CD8-positive, alpha-beta memory T cell (primary cell): ENCODE measurements at regions not wholly inside any gene's neighbourhood (a gene's known extent, or its start where the extent isn't known, plus 50 kb on each side); places are given as distances from the start of the nearest gene placed in this dataset.

ENCODE experiments used
- CTCF ChIA-PET: fragments of 350-600 bp; sonication (Branson Sonifier 250); formaldehyde crosslinking; loops from one replicate; lab custom pipeline; 2021; ENCODE audit warnings: antibody characterized with exemption; lab: Charles Lee
- POLR2A ChIA-PET: fragments of 350-600 bp; sonication (Branson Sonifier 250); formaldehyde crosslinking; loops from one replicate; lab custom pipeline; 2021; ENCODE audit warnings: antibody characterized with exemption; lab: Charles Lee
- DNase-seq, 5 donors: peaks; one replicate each; pipeline versions ENCODE4 v3.0.0 to v3.0.0-alpha.2; 2020 to 2022; ENCODE audit warnings: mixed read lengths in 1 of 5
- H3K27ac ChIP-seq: one replicate; pipeline ENCODE4 v1.7.0; 2013; ENCODE audit warnings: low read depth, mild to moderate bottlenecking, low read length, moderate library complexity
- H3K27me3 ChIP-seq: 2 replicates; pipeline ENCODE4 v1.7.0; 2013; ENCODE audit warnings: low read length, mild to moderate bottlenecking; ENCODE audit not compliant: insufficient read depth, poor library complexity, severe bottlenecking
- H3K36me3 ChIP-seq: 2 replicates; pipeline ENCODE4 v1.7.0; 2013; ENCODE audit warnings: mild to moderate bottlenecking, low read length, moderate library complexity; ENCODE audit not compliant: insufficient read depth
- H3K4me1 ChIP-seq: 2 replicates; pipeline ENCODE4 v1.7.0; 2013; ENCODE audit warnings: mild to moderate bottlenecking, low read length, moderate library complexity; ENCODE audit not compliant: insufficient read depth
- H3K4me3 ChIP-seq: 2 replicates; pipeline ENCODE4 v1.7.0; 2013; ENCODE audit warnings: mild to moderate bottlenecking, low read length
- H3K9me3 ChIP-seq: 2 replicates; pipeline ENCODE4 v1.7.0; 2013; ENCODE audit warnings: mild to moderate bottlenecking, low read length
- H3K27ac Mint-ChIP-seq, 8 donors: one replicate each; pipeline ENCODE4 v1.8.0; 2020 to 2021; ENCODE audit warnings: mixed read lengths in 8 of 8, mild to moderate bottlenecking in 6 of 8, inconsistent platforms in 3 of 8, moderate library complexity in 3 of 8
- H3K27me3 Mint-ChIP-seq, 2 donors: one replicate each; pipeline ENCODE4 v1.8.0; 2020 to 2021; ENCODE audit warnings: mixed read lengths in 2 of 2, mild to moderate bottlenecking in 1 of 2, moderate library complexity in 1 of 2
- H3K36me3 Mint-ChIP-seq, 3 donors: one replicate each; pipeline ENCODE4 v1.8.0; 2020 to 2021; ENCODE audit warnings: mixed read lengths in 3 of 3, inconsistent platforms in 1 of 3, mild to moderate bottlenecking in 1 of 3
- H3K4me1 Mint-ChIP-seq, 3 donors: one replicate each; pipeline ENCODE4 v1.8.0; 2020 to 2021; ENCODE audit warnings: mixed read lengths in 3 of 3, inconsistent platforms in 1 of 3, mild to moderate bottlenecking in 1 of 3
- H3K4me3 Mint-ChIP-seq, 7 donors: one replicate each; pipeline ENCODE4 v1.8.0; 2020 to 2021; ENCODE audit warnings: mixed read lengths in 7 of 7, mild to moderate bottlenecking in 6 of 7, moderate library complexity in 4 of 7, inconsistent platforms in 2 of 7
- H3K9me3 Mint-ChIP-seq, 5 donors: one replicate each; pipeline ENCODE4 v1.8.0; 2020 to 2022; ENCODE audit warnings: mixed read lengths in 5 of 5, mild to moderate bottlenecking in 3 of 5, moderate library complexity in 2 of 5, inconsistent platforms in 1 of 5

DNA sequence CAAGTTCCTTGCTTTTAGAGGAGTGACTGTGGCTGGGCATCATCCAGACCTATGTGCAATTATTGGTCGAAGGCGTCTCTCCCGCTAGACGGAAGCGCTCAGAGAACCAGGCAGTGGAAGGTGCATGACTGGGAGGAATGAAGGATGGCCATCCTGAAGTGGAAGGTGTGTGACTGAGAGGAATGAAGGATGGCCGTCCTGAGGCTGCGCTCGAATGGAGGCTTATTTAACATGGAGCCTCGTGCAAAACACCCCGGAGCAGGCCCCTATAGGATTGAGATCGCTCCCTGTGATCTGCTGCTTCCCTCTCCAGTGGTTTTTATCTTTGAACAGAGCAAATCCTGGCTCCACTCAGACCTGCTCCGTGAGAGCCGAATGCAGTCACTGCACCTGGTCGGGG, 140.2 kb upstream of the ID2 start:
- POLR2A ChIA-PET, result no interaction called here
- Mint-ChIP-seq H3K27ac (peak overlapping the region in 4 of 8 donors; percentile 24 to 74 (median 48)), H3K4me1 (peaks cover 70 to 72% (median 71%) of the 10 kb centered on the region in 3 donors), H3K4me3 (peak overlapping the region in 2 of 7 donors; percentile 25 to 27), H3K9me3 (no peaks in the 10 kb centered on the region), H3K36me3 (no peaks in the 10 kb centered on the region), H3K27me3 (no peaks in the 10 kb centered on the region)
- DNase-seq, result peak in 1 of 5 donors; percentile 33
- no peak overlapping the region for H3K4me3 ChIP-seq
- no peaks in the 10 kb centered on the region for H3K36me3 ChIP-seq
- H3K27me3 ChIP-seq, result no peaks in the 10 kb centered on the region
- H3K4me1 ChIP-seq, result peaks cover 58% of the 10 kb centered on the region
- CTCF ChIA-PET, result no interaction called here
- H3K9me3 ChIP-seq, result no peaks in the 10 kb centered on the region
- no peak overlapping the region for H3K27ac ChIP-seq

DNA sequence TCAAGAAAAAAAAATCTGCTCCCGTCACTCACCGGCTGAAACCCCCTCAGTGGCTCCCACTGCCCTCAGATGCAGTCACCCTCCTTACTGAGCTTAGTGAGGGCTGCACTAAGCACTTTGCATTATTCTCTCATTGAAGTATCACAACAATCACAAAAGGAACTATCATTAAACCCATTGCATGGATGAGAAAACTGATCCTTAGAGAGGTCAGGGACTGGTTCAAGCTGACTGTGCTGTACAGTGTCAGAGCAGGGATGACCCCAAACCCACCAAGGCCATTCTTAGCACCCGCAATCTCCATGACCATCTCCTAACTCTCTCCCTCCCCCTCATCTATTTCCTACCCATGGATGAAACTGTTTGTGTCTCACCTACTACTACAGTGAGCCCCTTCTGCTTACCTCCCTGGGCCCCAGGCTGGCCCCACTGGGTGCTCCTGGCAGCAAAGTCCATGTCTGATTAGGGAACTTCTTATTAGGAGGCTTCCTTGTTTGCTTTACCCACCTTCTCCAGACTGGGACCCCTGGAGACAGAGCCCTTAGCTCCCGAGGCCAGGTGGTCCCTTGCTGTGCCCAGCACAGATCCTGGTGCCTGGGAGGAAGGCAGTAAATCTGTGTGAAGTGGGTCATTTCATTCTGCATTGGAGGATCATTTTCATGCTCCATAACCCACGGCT, 139.3 kb upstream of the ID2 start:
- Histone ChIP-seq H3K4me3 (no peak overlapping the region), H3K27ac (no peak overlapping the region), H3K9me3 (no peaks in the 10 kb centered on the region), H3K36me3 (no peaks in the 10 kb centered on the region), H3K4me1 (peaks cover 61% of the 10 kb centered on the region), H3K27me3 (no peaks in the 10 kb centered on the region)
- Mint-ChIP-seq H3K4me3 (peak overlapping the region in 4 of 7 donors; percentile 54 to 86 (median 78)), H3K27ac (peak overlapping the region; percentile 3 to 99 (median 96)), H3K9me3 (no peaks in the 10 kb centered on the region), H3K36me3 (no peaks in the 10 kb centered on the region), H3K4me1 (peaks cover 73 to 76% (median 76%) of the 10 kb centered on the region in 3 donors), H3K27me3 (no peaks in the 10 kb centered on the region)
- CTCF ChIA-PET, result interaction anchor here (2.0 kb wide), 1 partner anchor 1115 kb away, joined by 6 read pairs; no protein-coding TSS in a partner anchor
- DNase-seq, result peak in 1 of 5 donors; percentile 17
- POLR2A ChIA-PET, result interaction anchor here (1.3 kb wide), 1 partner anchor 139 kb away, joined by 9 read pairs; the partner anchor contains the start of gene ID2

DNA sequence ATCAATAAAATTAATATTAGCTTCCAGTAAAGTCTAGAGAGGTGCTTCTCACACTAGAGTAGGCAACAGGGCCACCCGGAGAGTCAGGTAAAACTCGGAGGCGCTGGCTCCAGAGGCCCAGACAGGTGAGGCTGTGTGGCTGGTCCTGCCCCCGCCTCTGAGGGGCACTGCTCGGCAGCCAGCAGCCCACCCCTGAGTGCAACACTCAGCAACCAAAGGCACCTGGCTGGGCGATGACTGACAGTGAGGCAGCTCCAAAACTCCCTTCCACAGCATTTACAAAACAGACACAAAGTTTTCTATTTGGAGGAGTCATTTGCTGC, 138.8 kb upstream of the ID2 start:
- peak in 2 of 5 donors; percentile 14 to 30 for DNase-seq
- peaks cover 73 to 77% (median 76%) of the 10 kb centered on the region in 3 donors for H3K4me1 Mint-ChIP-seq
- no peaks in the 10 kb centered on the region for H3K36me3 ChIP-seq
- H3K9me3 ChIP-seq, result no peaks in the 10 kb centered on the region
- no peaks in the 10 kb centered on the region for H3K36me3 Mint-ChIP-seq
- H3K27ac Mint-ChIP-seq, result peak overlapping the region; percentile 87 to 99 (median 96)
- H3K9me3 Mint-ChIP-seq, result no peaks in the 10 kb centered on the region
- peak overlapping the region; percentile 41 for H3K27ac ChIP-seq
- POLR2A ChIA-PET, result interaction anchor here (1.3 to 2.5 kb wide), 2 partner anchors 65 to 138 kb away, joined by 7 to 9 read pairs; partner anchors contain the start of gene ID2
- no peak overlapping the region for H3K4me3 ChIP-seq
- H3K4me1 ChIP-seq, result peaks cover 61% of the 10 kb centered on the region
- H3K27me3 Mint-ChIP-seq, result no peaks in the 10 kb centered on the region
- H3K27me3 ChIP-seq, result no peaks in the 10 kb centered on the region
- peak overlapping the region in 6 of 7 donors; percentile 74 to 86 (median 80) for H3K4me3 Mint-ChIP-seq
- CTCF ChIA-PET, result interaction anchor here (1.1 to 2.3 kb wide), 3 partner anchors 21 to 1116 kb away, joined by 3 to 11 read pairs (median 6); no protein-coding TSS in a partner anchor

DNA sequence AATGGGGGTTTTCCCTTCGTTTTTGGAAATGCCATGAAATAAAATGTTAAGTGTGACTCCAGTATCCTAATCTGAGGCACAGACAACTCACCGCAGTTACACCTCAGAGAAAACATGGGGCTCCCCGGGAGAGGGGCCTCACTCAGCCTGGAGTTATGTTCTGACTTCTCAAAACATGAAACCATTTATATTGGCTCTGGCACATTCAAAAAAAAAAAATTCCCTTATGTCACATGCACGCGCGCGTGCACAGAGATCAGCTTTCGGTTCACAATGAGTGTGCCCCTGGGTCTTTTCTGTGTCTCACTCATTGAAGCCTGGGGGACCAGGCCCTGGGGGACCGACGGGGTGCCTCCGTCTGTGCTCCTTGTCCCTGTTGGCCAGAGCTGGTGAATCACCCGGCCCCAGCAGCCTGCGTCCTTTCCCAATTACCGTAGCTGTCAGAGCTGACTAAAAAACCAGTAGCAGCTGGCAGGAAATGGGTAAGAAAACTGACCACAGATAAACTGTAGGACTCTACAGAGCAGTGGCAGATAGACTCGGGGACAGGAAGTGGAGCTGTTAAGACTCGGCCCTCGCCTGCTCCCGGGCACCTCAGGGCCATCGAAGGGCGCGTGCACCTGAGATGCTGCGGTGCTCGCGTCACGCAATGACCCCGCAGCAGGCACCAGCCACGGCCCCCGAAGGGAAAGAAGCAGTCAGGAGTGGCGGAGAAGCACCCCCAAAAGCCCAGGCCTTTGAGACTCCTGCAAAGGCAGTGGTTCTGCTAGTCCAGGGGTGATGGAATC, 138.3 kb upstream of the ID2 start:
- Mint-ChIP-seq H3K27ac (peak overlapping the region; percentile 87 to 99 (median 96)), H3K9me3 (no peaks in the 10 kb centered on the region), H3K4me3 (peak overlapping the region; percentile 79 to 92 (median 82)), H3K27me3 (no peaks in the 10 kb centered on the region), H3K4me1 (peaks cover 73 to 77% (median 75%) of the 10 kb centered on the region in 3 donors), H3K36me3 (no peaks in the 10 kb centered on the region)
- ChIA-PET POLR2A (interaction anchor here (0.7 to 2.5 kb wide), 5 partner anchors 28 to 138 kb away, joined by 3 to 9 read pairs (median 7); partner anchors contain the start of gene ID2), CTCF (interaction anchor here (0.8 to 2.3 kb wide), 7 partner anchors 10 to 1116 kb away, joined by 3 to 13 read pairs (median 4); no protein-coding TSS in a partner anchor)
- DNase-seq, result peak in 4 of 5 donors; percentile 33 to 67 (median 42)
- Histone ChIP-seq H3K27ac (peak overlapping the region; percentile 41), H3K4me1 (peaks cover 61% of the 10 kb centered on the region), H3K27me3 (no peaks in the 10 kb centered on the region), H3K36me3 (no peaks in the 10 kb centered on the region), H3K9me3 (no peaks in the 10 kb centered on the region), H3K4me3 (no peak overlapping the region)

DNA sequence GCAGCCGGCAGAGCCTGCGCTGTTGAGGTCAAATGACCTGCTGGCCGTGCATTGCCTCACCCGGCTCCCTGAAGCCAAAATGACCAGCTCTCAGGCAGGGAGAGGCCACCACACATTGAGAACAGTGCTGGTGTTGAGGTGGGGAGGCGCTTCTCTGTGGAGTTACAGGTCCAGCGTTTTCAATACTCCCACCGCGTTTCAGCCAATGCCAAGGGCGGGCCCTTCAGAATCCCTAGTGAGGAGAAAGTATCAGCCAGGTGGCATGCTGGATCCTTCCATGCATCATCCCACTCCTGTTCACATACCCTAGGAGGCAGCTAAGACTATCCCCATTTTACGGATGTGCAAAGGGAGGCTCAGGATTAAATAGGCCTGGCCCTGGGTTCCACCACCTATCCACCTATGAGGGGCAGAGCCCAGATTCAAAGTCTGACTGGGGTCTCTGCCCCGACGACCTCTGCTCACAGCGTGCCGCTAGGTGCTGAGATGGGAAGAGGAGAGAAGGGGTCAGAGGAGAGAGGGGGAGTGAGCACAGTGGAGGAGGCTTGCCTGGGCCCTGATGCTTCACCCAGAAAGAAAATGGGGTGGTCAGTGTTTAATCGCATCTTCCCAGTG, 137.6 kb upstream of the ID2 start:
- Mint-ChIP-seq H3K36me3 (no peaks in the 10 kb centered on the region), H3K27ac (peak overlapping the region; percentile 87 to 99 (median 96)), H3K4me1 (peaks cover 73 to 77% (median 75%) of the 10 kb centered on the region in 3 donors), H3K27me3 (no peaks in the 10 kb centered on the region), H3K4me3 (peak overlapping the region; percentile 37 to 92 (median 79)), H3K9me3 (no peaks in the 10 kb centered on the region)
- H3K4me1 ChIP-seq, result peaks cover 61% of the 10 kb centered on the region
- DNase-seq, result no peak
- H3K9me3 ChIP-seq, result no peaks in the 10 kb centered on the region
- H3K36me3 ChIP-seq, result no peaks in the 10 kb centered on the region
- no peaks in the 10 kb centered on the region for H3K27me3 ChIP-seq
- H3K27ac ChIP-seq, result peak overlapping the region; percentile 41
- ChIA-PET POLR2A (interaction anchor here (0.7 to 2.5 kb wide), 8 partner anchors 29 to 870 kb away, joined by 3 to 9 read pairs (median 6); partner anchors contain the start of gene ID2), CTCF (interaction anchor here (0.8 to 2.3 kb wide), 16 partner anchors 9 to 1339 kb away, joined by 3 to 13 read pairs (median 4); partner anchors contain the start of gene ID2)
- H3K4me3 ChIP-seq, result no peak overlapping the region

DNA sequence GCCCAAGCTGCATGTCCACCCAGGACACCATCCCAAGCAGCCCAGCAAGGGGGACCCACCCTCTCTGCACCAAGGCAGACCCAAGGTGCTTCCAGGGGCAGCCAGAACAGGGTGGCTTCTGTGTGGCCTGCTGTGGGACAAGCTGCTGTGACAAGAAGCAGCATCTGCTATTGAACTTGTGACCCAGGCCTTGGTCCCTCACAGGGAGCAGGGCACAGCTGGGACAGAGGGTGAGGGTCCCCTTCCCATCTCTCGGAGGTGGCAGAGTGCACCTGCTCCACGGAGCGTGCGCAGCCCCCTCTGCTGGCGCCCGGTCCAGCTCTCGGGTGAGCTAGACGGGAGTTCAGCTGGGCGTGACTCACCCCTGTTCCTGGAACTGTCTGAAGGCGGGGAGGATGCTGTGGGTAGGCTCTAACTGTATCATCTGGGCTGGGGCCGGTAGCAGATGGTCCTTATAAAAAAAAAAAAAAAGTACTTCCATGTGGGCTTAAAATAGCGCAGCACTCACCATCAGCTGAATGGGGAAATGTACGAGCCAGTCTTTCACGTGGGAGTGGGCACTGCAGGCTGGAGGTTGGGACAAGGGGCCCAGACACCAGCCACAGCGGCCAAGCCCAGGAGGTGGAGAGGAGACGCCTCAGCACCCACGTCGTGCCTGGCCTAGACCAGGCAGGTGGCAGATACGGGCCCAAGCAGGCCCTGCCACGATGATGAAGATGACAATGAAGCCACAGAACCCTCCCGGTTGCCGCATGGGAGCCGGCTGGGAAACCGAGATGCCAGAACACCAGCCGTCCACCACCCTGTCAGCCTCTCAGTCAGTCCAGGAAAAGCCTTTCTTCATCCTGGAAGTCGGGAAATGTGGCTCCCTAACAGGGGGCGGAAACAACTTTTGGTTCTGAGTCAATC, 136.8 kb upstream of the ID2 start:
- peak; percentile 26 to 87 (median 74) for DNase-seq
- POLR2A ChIA-PET, result interaction anchor here (0.7 to 2.5 kb wide), 5 partner anchors 29 to 871 kb away, joined by 3 to 8 read pairs (median 7); partner anchors contain the start of gene ID2
- Histone ChIP-seq H3K27me3 (no peaks in the 10 kb centered on the region), H3K9me3 (no peaks in the 10 kb centered on the region), H3K36me3 (no peaks in the 10 kb centered on the region), H3K4me3 (no peak overlapping the region), H3K27ac (no peak overlapping the region), H3K4me1 (peaks cover 53% of the 10 kb centered on the region)
- H3K36me3 Mint-ChIP-seq, result no peaks in the 10 kb centered on the region
- CTCF ChIA-PET, result interaction anchor here (0.7 to 2.3 kb wide), 15 partner anchors 9 to 1339 kb away, joined by 3 to 13 read pairs (median 4); partner anchors contain the start of gene ID2
- no peaks in the 10 kb centered on the region for H3K9me3 Mint-ChIP-seq
- peak overlapping the region; percentile 87 to 99 (median 96) for H3K27ac Mint-ChIP-seq
- peaks cover 68 to 73% (median 69%) of the 10 kb centered on the region in 3 donors for H3K4me1 Mint-ChIP-seq
- H3K27me3 Mint-ChIP-seq, result no peaks in the 10 kb centered on the region
- H3K4me3 Mint-ChIP-seq, result peak overlapping the region; percentile 37 to 92 (median 54)
